Endodermal cell (in vitro differentiated cells): ENCODE measurements at regions not wholly inside any gene's neighbourhood (a gene's known extent, or its start where the extent isn't known, plus 50 kb on each side); places are given as distances from the start of the nearest gene placed in this dataset.
"Not testable (repeated sequence)": the region's sequence is repeated elsewhere in the genome, so short reads cannot be mapped to it uniquely, and the experiment has no call there.

ENCODE experiments used
- DNase-seq: peaks from one replicate; pipeline ENCODE4 v3.0.0-alpha.2; 2017
- H3K27ac ChIP-seq: 2 replicates; pipeline ENCODE4 v1.5.1; 2013; ENCODE audit warnings: mild to moderate bottlenecking, low read depth, low read length, moderate library complexity
- H3K27me3 ChIP-seq: 2 replicates; pipeline ENCODE4 v1.6.1; 2013; ENCODE audit warnings: mild to moderate bottlenecking, low read length, moderate library complexity; ENCODE audit not compliant: insufficient read depth, control insufficient read depth, poor library complexity, severe bottlenecking
- H3K36me3 ChIP-seq: 2 replicates; pipeline ENCODE4 v1.7.0; 2013; ENCODE audit warnings: mild to moderate bottlenecking, low read length, moderate library complexity; ENCODE audit not compliant: control insufficient read depth, insufficient read depth
- H3K4me1 ChIP-seq: one replicate; pipeline ENCODE4 v1.7.0; 2013; ENCODE audit warnings: low read length; ENCODE audit not compliant: control insufficient read depth, insufficient read depth
- H3K4me3 ChIP-seq: 2 replicates; pipeline ENCODE4 v1.5.1; 2013; ENCODE audit warnings: mild to moderate bottlenecking, low read length, moderate library complexity
- H3K9ac ChIP-seq: 2 replicates; pipeline ENCODE4 v1.6.1; 2013; ENCODE audit warnings: mild to moderate bottlenecking, low read length, moderate library complexity; ENCODE audit not compliant: poor library complexity, severe bottlenecking; ENCODE audit errors: extremely low read depth
- H3K9me3 ChIP-seq: 2 replicates; pipeline ENCODE4 v1.6.1; 2013; ENCODE audit warnings: mild to moderate bottlenecking, low read length, moderate library complexity; ENCODE audit not compliant: control insufficient read depth
- H3K27ac Mint-ChIP-seq: 2 replicates; pipeline ENCODE4 v1.8.0; 2020; ENCODE audit warnings: mixed read lengths
- H3K27me3 Mint-ChIP-seq: 2 replicates; pipeline ENCODE4 v1.8.0; 2021; ENCODE audit warnings: mild to moderate bottlenecking, mixed read lengths; ENCODE audit not compliant: insufficient read depth
- H3K36me3 Mint-ChIP-seq: 2 replicates; pipeline ENCODE4 v1.8.0; 2020; ENCODE audit warnings: low read depth, mixed read lengths
- H3K4me1 Mint-ChIP-seq: 2 replicates; pipeline ENCODE4 v1.8.0; 2020; ENCODE audit warnings: mixed read lengths
- H3K4me3 Mint-ChIP-seq: 2 replicates; pipeline ENCODE4 v1.8.0; 2020; ENCODE audit warnings: mild to moderate bottlenecking, moderate library complexity, mixed read lengths
- H3K9me3 Mint-ChIP-seq: 2 replicates; pipeline ENCODE4 v1.8.0; 2020; ENCODE audit warnings: mild to moderate bottlenecking, mixed read lengths
- CTCF ChIP-seq: fragments of 200-600 bp; sonication (generic); conservative IDR thresholded peaks from 2 replicates; pipeline ENCODE4 v1.5.0; 2021; ENCODE audit warnings: antibody characterized with exemption, mild to moderate bottlenecking
- WGBS, 2 experiments: methylation state at CpG; one replicate each; pipeline versions ENCODE4 v1.1.5 to v1.1.7; 2013; ENCODE audit warnings: missing lambda C conversion rate in 2 of 2, mixed read lengths in 1 of 2; ENCODE audit not compliant: insufficient coverage in 1 of 2, insufficient read length in 1 of 2; 5-methylcytosine and 5-hydroxymethylcytosine counted together

DNA sequence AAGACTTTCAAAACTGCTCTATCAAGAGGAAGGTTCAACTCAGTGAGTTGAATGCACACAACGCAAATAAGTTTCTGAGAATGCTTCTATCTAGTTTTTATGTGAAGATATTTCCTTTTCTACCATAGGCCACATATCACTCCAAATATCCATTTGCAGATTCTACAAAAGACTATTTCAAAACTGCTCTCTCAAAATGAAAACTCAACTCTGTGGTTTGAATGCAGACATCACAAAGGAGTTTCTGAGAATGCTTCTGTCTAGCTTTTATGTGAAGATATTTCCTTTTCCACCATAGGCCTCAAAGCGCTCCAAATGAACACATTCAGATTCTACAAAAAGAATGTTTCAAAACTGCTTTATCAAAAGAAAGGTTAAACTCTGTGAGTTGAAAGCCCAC lies 1093.1 kb upstream of the DEFB115 start:
- H3K27me3 ChIP-seq, H3K9ac ChIP-seq, H3K4me1 ChIP-seq, H3K36me3 ChIP-seq, H3K27me3 Mint-ChIP-seq, H3K4me1 Mint-ChIP-seq, H3K4me3 Mint-ChIP-seq, H3K4me3 ChIP-seq, H3K27ac ChIP-seq, H3K36me3 Mint-ChIP-seq, DNase-seq, H3K27ac Mint-ChIP-seq: not testable (repeated sequence)
- H3K9me3 ChIP-seq = peaks cover 50% of the 10 kb centered on the region
- 68 to 83% methylated on average over 2 of the region's 2 CpGs for WGBS, 2 experiments
- H3K9me3 Mint-ChIP-seq = peaks cover 55% of the 10 kb centered on the region

DNA sequence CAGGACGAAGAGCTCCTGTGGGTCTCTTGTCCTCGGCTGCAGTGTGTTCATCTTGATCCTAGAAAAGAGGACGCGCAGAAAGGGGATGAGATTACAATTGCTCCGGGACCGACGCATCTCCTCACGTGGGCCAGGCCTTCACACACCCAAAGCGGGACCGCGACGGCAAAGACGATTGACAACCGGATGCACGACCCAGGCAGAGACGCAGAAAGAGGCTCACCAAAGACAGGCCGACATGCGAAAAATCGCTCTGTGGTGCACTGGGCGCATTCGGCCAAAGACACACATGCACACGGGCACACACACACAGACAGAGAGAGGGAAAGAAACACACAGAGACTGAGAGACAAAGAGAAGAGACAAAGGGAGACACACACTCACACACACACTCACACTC lies 1089.9 kb upstream of the DEFB115 start:
- 92 to 97% methylated on average over 6 to 22 of the region's 22 CpGs for WGBS, 2 experiments
- Mint-ChIP-seq H3K9me3 (peaks cover 54% of the 10 kb centered on the region), H3K4me3 (no peak overlapping the region), H3K4me1 (no peaks in the 10 kb centered on the region), H3K27me3 (no peaks in the 10 kb centered on the region), H3K36me3 (no peaks in the 10 kb centered on the region), H3K27ac (no peak overlapping the region)
- no peak for TF ChIP-seq CTCF
- Histone ChIP-seq H3K36me3 (no peaks in the 10 kb centered on the region), H3K27me3 (no peaks in the 10 kb centered on the region), H3K9ac (no peak overlapping the region), H3K27ac (no peak overlapping the region), H3K4me3 (no peak overlapping the region), H3K4me1 (no peaks in the 10 kb centered on the region), H3K9me3 (peaks cover 29% of the 10 kb centered on the region)
- DNase-seq = no peak

DNA sequence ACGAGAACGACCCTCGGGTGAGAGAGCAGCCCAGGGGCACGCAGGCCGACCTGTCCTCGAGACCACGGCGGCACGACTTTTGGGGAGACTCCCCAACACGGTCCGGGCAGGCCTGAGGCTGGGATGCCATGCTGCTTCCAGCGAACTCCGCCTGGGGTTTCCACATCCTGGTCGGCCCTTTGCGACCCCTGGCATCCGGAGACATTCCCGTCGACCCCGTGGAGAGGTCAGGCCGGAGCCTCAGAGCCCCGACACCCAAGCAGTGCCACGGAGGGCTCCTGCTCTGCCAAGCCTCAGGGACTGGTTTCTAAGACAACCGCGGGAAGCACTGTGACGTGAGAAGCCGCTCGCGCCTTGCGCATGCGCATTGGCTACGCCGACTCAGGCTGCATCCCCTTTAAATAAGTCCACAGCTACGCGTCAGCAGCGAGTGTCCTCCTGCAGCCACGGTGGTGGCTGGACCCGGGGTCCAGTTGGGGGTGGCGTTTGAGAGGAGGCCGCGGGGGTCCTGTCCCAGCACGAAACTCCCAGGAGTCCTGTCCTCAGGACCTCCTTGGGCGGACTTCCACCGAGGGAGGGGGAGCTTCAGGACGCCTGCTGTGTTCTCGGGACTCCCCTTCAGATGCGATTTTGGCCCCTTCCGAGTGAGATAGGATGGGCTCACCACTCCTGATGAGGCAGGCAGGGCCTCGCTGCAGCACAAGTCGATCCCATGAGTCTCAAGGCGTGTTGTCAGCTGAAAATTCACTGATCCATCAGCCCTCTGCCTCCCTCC lies 1089.3 kb upstream of the DEFB115 start:
- H3K9ac ChIP-seq = no peak overlapping the region
- Mint-ChIP-seq H3K9me3 (peaks cover 54% of the 10 kb centered on the region), H3K4me3 (no peak overlapping the region), H3K27me3 (no peaks in the 10 kb centered on the region), H3K4me1 (no peaks in the 10 kb centered on the region), H3K27ac (no peak overlapping the region), H3K36me3 (no peaks in the 10 kb centered on the region)
- 90% methylated on average over 43 to 50 of the region's 50 CpGs for WGBS, 2 experiments
- peaks cover 29% of the 10 kb centered on the region for H3K9me3 ChIP-seq
- H3K27ac ChIP-seq = no peak overlapping the region
- TF ChIP-seq CTCF = no peak
- no peaks in the 10 kb centered on the region for H3K4me1 ChIP-seq
- H3K36me3 ChIP-seq = no peaks in the 10 kb centered on the region
- H3K27me3 ChIP-seq = no peaks in the 10 kb centered on the region
- no peak for DNase-seq
- H3K4me3 ChIP-seq = no peak overlapping the region

- no peaks in the 10 kb centered on the region for H3K4me1 ChIP-seq
- H3K9ac ChIP-seq = no peak overlapping the region
- Mint-ChIP-seq H3K36me3 (no peaks in the 10 kb centered on the region), H3K4me3 (no peak overlapping the region), H3K4me1 (no peaks in the 10 kb centered on the region), H3K27me3 (no peaks in the 10 kb centered on the region), H3K9me3 (peaks cover 59% of the 10 kb centered on the region), H3K27ac (no peak overlapping the region)
- H3K4me3 ChIP-seq = no peak overlapping the region
- DNase-seq = no peak
- TF ChIP-seq CTCF = no peak
- no peaks in the 10 kb centered on the region for H3K27me3 ChIP-seq
- WGBS, 2 experiments = 83 to 87% methylated on average over 8 to 11 of the region's 11 CpGs
- no peaks in the 10 kb centered on the region for H3K36me3 ChIP-seq
- peaks cover 29% of the 10 kb centered on the region for H3K9me3 ChIP-seq
- H3K27ac ChIP-seq = no peak overlapping the region
Measured at GRCh38 chr20:30168800-30169138, 1088.7 kb upstream of the DEFB115 start.
